HepG2 (cell line): ENCODE measurements at regions not wholly inside any gene's neighbourhood (a gene's known extent, or its start where the extent isn't known, plus 50 kb on each side); places are given as distances from the start of the nearest gene placed in this dataset.

ENCODE experiments used
- BRD4 ChIP-seq: sonication (generic); formaldehyde crosslinking; IDR thresholded peaks from 2 replicates; pipeline ENCODE4 v1.4.0; 2020; ENCODE audit warnings: missing genetic modification reagents
- CEBPB ChIP-seq: IDR thresholded peaks from 2 replicates; pipeline ENCODE4 v1.6.1; 2011; ENCODE audit warnings: low read depth, low read length, improper control_type of control experiment, borderline replicate concordance
- E2F5 ChIP-seq: sonication (generic); formaldehyde crosslinking; conservative IDR thresholded peaks from 2 replicates; pipeline ENCODE4 v1.4.0; 2020; ENCODE audit warnings: missing genetic modification reagents
- HNRNPLL ChIP-seq: fragments of 200-400 bp; formaldehyde crosslinking; IDR thresholded peaks from 2 replicates; pipeline ENCODE4 v1.6.1; 2017; ENCODE audit warnings: mild to moderate bottlenecking, low read depth, low read length; ENCODE audit not compliant: poor library complexity, severe bottlenecking
- POLR2A ChIP-seq, 2 experiments: IDR thresholded peaks; 2 replicates each; pipeline ENCODE4 v1.6.1; 2011; ENCODE audit warnings: low read depth in 2 of 2, low read length in 2 of 2, mild to moderate bottlenecking in 1 of 2, moderate library complexity in 1 of 2; ENCODE audit not compliant: insufficient read depth in 1 of 2
- SIN3B ChIP-seq: fragments of 150-350 bp; IDR thresholded peaks from 2 replicates; pipeline ENCODE4 v1.6.1; 2014; ENCODE audit warnings: low read length
- SNAPC4 ChIP-seq: sonication (generic); formaldehyde crosslinking; IDR thresholded peaks from 2 replicates; pipeline ENCODE4 v1.4.0; 2020; ENCODE audit warnings: mild to moderate bottlenecking, missing genetic modification reagents
- SP1 ChIP-seq, 2 experiments: fragments of 450-650 bp in 1 of 2; sonication (generic) in 1 of 2; formaldehyde crosslinking in 1 of 2; IDR thresholded peaks; 2 replicates each; pipeline versions ENCODE4 v1.4.0 to v1.6.1; 2016 to 2020; ENCODE audit warnings: missing genetic modification reagents in 1 of 2
- ZNF264 ChIP-seq: sonication (generic); formaldehyde crosslinking; IDR thresholded peaks from 2 replicates; pipeline ENCODE4 v1.4.0; 2020; ENCODE audit warnings: missing genetic modification reagents
- ZNF609 ChIP-seq: sonication (generic); formaldehyde crosslinking; IDR thresholded peaks from 2 replicates; pipeline ENCODE4 v1.4.0; 2020; ENCODE audit warnings: mild to moderate bottlenecking, missing genetic modification reagents, borderline replicate concordance

- TF ChIP-seq CEBPB = no peak
- TF ChIP-seq ZNF609 (CRISPR knock-in tag) = no peak
- TF ChIP-seq SP1 (IDR thresholded peaks at IDR 0.05) = no peak
- no peak for TF ChIP-seq SP1 (CRISPR knock-in tag; IDR thresholded peaks at IDR 0.05)
- TF ChIP-seq ZNF264 = no peak
- TF ChIP-seq POLR2A (IDR thresholded peaks at IDR 0.05; ENCODE audit: insufficient read depth in 1 of 2, low read depth in 2 of 2, low read length in 2 of 2) = no peak
- TF ChIP-seq SNAPC4 = no peak
- TF ChIP-seq SIN3B = no peak
- no peak for TF ChIP-seq HNRNPLL
- no peak for TF ChIP-seq E2F5 (CRISPR knock-in tag)
- TF ChIP-seq BRD4 (CRISPR knock-in tag) = no peak
These were observed 580.2 kb downstream of the MID1IP1 start for GRCh38 chrX:39381422-39381821.
